ENCODE measurements at regions not wholly inside any gene's neighbourhood (a gene's known extent, or its start where the extent isn't known, plus 50 kb on each side); places are given as distances from the start of the nearest gene placed in this dataset.

- ATAC-seq = no peak
- Histone ChIP-seq H3K27ac (ENCODE audit: low read length) (no peak overlapping the region), H3K27me3 (ENCODE audit: control insufficient read depth, insufficient read depth, low read length) (no peaks in the 10 kb centered on the region), H3K4me1 (ENCODE audit: control insufficient read depth, insufficient read depth, low read length) (no peaks in the 10 kb centered on the region), H3K36me3 (ENCODE audit: control insufficient read depth, insufficient read depth, low read length) (no peaks in the 10 kb centered on the region), H3K4me3 (ENCODE audit: low read depth in 2 of 2, low read length in 2 of 2) (no peak overlapping the region), H3K9me3 (ENCODE audit: control insufficient read depth, insufficient read depth, low read depth, low read length) (no peaks in the 10 kb centered on the region)
- no TSS peak for BruUV-seq (replicated peaks)
- intact Hi-C loops (cut with micrococcal nuclease; ENCODE audit: unreplicated experiment) (no loop called here), in situ Hi-C loops (cut with HindIII; ENCODE audit: low pct_unique_long_range_greater_than_20kb, low sequenced_read_pairs) (no loop called here)
- POLR2A ChIA-PET = no interaction called here
- TF ChIP-seq POLR2AphosphoS5 (IDR thresholded peaks at IDR 0.05; ENCODE audit: low read depth, low read length) = no peak
- no peak for TF ChIP-seq TCF7L2 (IDR thresholded peaks at IDR 0.05; ENCODE audit: low read depth, low read length)
- TF ChIP-seq SIN3A (IDR thresholded peaks at IDR 0.05; ENCODE audit: borderline replicate concordance, insufficient read depth, low read depth, low read length) = no peak
- no peak for TF ChIP-seq REST (IDR thresholded peaks at IDR 0.05; ENCODE audit: insufficient read depth in 1 of 2, low read depth in 2 of 2, low read length in 1 of 2)
- TF ChIP-seq CTCF (IDR thresholded peaks at IDR 0.05) = no peak
- CTCF ChIA-PET = no interaction called here
- DNase-seq (ENCODE audit: low read depth, low spot score) = no peak
These were observed 338.1 kb downstream of the PRELID2 start for GRCh38 chr5:145497052-145497451.

GRCh38 chr5:145495741-145496140 is 339.4 kb downstream of the PRELID2 start:
- intact Hi-C loops (cut with micrococcal nuclease; ENCODE audit: unreplicated experiment) (no loop called here), in situ Hi-C loops (cut with HindIII; ENCODE audit: low pct_unique_long_range_greater_than_20kb, low sequenced_read_pairs) (no loop called here)
- TF ChIP-seq POLR2AphosphoS5 (IDR thresholded peaks at IDR 0.05; ENCODE audit: low read depth, low read length) (no peak), TCF7L2 (IDR thresholded peaks at IDR 0.05; ENCODE audit: low read depth, low read length) (no peak), CTCF (IDR thresholded peaks at IDR 0.05) (no peak), SIN3A (IDR thresholded peaks at IDR 0.05; ENCODE audit: borderline replicate concordance, insufficient read depth, low read depth, low read length) (no peak)
- Histone ChIP-seq H3K4me3 (ENCODE audit: low read depth in 2 of 2, low read length in 2 of 2) (no peak overlapping the region), H3K36me3 (ENCODE audit: control insufficient read depth, insufficient read depth, low read length) (no peaks in the 10 kb centered on the region), H3K9me3 (ENCODE audit: control insufficient read depth, insufficient read depth, low read depth, low read length) (no peaks in the 10 kb centered on the region), H3K27ac (ENCODE audit: low read length) (no peak overlapping the region), H3K4me1 (ENCODE audit: control insufficient read depth, insufficient read depth, low read length) (no peaks in the 10 kb centered on the region), H3K27me3 (ENCODE audit: control insufficient read depth, insufficient read depth, low read length) (no peaks in the 10 kb centered on the region)
- BruUV-seq (replicated peaks) = no TSS peak
- ChIA-PET CTCF (no interaction called here), POLR2A (no interaction called here)
- peak; percentile 77 for DNase-seq (ENCODE audit: low read depth, low spot score)
- ATAC-seq = no peak
